AG10803 (cell line): ENCODE measurements at regions not wholly inside any gene's neighbourhood (a gene's known extent, or its start where the extent isn't known, plus 50 kb on each side); places are given as distances from the start of the nearest gene placed in this dataset.

Source experiments
- DNase-seq: peaks from one replicate; pipeline ENCODE4 v3.0.0; 2010; ENCODE audit warnings: low read depth
- H3K4me3 ChIP-seq: 2 replicates; pipeline ENCODE4 v1.5.1; 2011; ENCODE audit warnings: mild to moderate bottlenecking, low read length, control low read depth
- CTCF ChIP-seq: conservative IDR thresholded peaks from 2 replicates; pipeline ENCODE4 v1.5.1; 2011; ENCODE audit warnings: mild to moderate bottlenecking, low read length, control low read depth, inconsistent platforms

- no peak overlapping the region for H3K4me3 ChIP-seq
- TF ChIP-seq CTCF = no peak
- no peak for DNase-seq
These were observed 54.7 kb upstream of the EGR2 start for GRCh38 chr10:62870866-62871265.

DNA sequence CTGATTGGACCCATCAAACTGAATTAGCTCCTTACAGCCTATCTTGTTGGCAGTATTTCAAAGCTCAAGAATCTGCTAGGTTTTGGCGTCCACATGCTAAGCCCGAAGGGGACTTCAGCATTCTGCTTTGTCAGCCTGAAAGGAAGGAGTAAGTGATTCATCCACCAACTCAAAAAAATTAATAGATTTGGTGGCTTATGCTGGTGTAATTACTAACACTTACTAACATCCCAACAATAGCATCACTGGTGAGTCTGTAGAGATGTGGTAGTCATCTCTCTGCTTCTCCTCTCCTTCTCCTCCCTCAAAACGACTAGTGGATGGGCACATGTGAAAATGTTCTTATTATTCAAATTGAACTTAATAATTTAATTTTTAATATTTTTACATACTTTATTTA is 53.8 kb upstream of the EGR2 start:
- no peak overlapping the region for H3K4me3 ChIP-seq
- no peak for TF ChIP-seq CTCF
- DNase-seq = no peak

DNA sequence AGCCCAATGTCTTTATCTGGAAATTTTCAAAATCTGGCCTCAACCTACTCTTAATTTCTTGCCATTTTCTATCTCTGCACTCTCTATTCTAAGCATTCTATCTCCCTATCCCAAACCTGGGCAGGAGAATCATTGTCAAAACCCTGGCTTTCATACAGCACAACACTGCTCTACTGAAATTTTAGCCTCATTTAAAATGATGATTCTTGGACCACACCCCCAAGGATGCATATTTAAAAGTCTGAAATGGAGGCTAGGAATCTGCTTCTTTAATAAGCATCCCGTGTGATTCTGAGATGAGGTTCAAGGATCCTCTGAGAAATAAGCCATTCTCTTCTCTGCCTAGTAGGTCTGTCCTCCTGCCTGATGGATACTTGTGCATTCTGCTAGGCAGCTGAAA is 50.8 kb upstream of the EGR2 start:
- no peak for DNase-seq
- no peak for TF ChIP-seq CTCF

DNA sequence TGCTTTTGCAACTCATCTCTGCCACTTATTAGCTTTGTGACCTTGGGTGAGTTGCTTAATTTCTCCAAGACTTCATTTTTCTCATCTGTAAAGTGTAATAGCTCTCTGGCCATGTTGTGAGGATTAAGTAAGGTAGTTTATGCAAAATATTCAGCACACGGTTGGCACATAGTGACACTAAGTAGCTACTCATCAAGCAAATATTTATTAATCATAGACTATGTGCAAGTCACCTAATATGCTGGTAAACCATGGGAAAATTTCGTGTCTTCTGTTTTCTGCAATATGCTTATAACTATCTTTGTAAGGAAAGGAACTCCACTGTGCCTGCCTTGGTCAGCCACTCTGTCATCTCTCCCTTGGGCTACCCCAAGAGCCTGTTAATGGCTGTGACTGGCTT is 50.3 kb upstream of the EGR2 start:
- H3K4me3 ChIP-seq = no peak overlapping the region
- DNase-seq = peak; percentile 62
- no peak for TF ChIP-seq CTCF

More for the DNA sequence above, 50.8 kb upstream of the EGR2 start:
- H3K4me3 ChIP-seq = no peak overlapping the region
